ENCODE measurements at regions not wholly inside any gene's neighbourhood (a gene's known extent, or its start where the extent isn't known, plus 50 kb on each side); places are given as distances from the start of the nearest gene placed in this dataset.

- TF ChIP-seq ZNF513 (tag by site-specific recombination; IDR thresholded peaks at IDR 0.05) = no peak
- no peak for TF ChIP-seq ZNF626 (tag by site-specific recombination; IDR thresholded peaks at IDR 0.05)
- no peak for TF ChIP-seq SP2 (tag by site-specific recombination; IDR thresholded peaks at IDR 0.05)
- TF ChIP-seq ZNF24 (tag by site-specific recombination; IDR thresholded peaks at IDR 0.05) = no peak
- TF ChIP-seq ZNF416 (tag by site-specific recombination; IDR thresholded peaks at IDR 0.05) = no peak
- no peak for TF ChIP-seq HIC1 (tag by site-specific recombination; IDR thresholded peaks at IDR 0.05)
- no peak for TF ChIP-seq GLI2 (tag by site-specific recombination; IDR thresholded peaks at IDR 0.05; ENCODE audit: borderline replicate concordance, low read depth)
- no peak for TF ChIP-seq ZNF19 (tag by site-specific recombination; IDR thresholded peaks at IDR 0.05; ENCODE audit: low read depth)
- no peak for TF ChIP-seq ZSCAN30 (tag by site-specific recombination; IDR thresholded peaks at IDR 0.05)
- no peak for TF ChIP-seq KLF9 (tag by site-specific recombination; IDR thresholded peaks at IDR 0.05; ENCODE audit: low read depth)
- 0 out of 2 replicates have a peak, but pooled peaks have one; percentile 18 for TF ChIP-seq ZNF239 (tag by site-specific recombination; IDR thresholded peaks at IDR 0.05)
- TF ChIP-seq ZNF174 (tag by site-specific recombination; IDR thresholded peaks at IDR 0.05) = no peak
- TF ChIP-seq ZNF140 (tag by site-specific recombination; IDR thresholded peaks at IDR 0.05) = no peak
- no peak for TF ChIP-seq KLF1 (tag by site-specific recombination; IDR thresholded peaks at IDR 0.05)
- TF ChIP-seq ZNF473 (tag by site-specific recombination; IDR thresholded peaks at IDR 0.05) = no peak
- no peak for TF ChIP-seq ZNF621 (tag by site-specific recombination; IDR thresholded peaks at IDR 0.05)
- TF ChIP-seq RBAK (tag by site-specific recombination; IDR thresholded peaks at IDR 0.05) = no peak
- peak; percentile 60 for TF ChIP-seq ZNF654 (tag by site-specific recombination; IDR thresholded peaks at IDR 0.05; ENCODE audit: low read depth)
- TF ChIP-seq GFI1B (tag by site-specific recombination; IDR thresholded peaks at IDR 0.05) = no peak
- TF ChIP-seq ZSCAN18 (tag by site-specific recombination; IDR thresholded peaks at IDR 0.05) = no peak
- TF ChIP-seq ZNF596 (tag by site-specific recombination; IDR thresholded peaks at IDR 0.05) = peak; percentile 41; the same call in 1 of the 2 replicates
- no peak for TF ChIP-seq WT1 (tag by site-specific recombination; IDR thresholded peaks at IDR 0.05)
- peak; percentile 67 for TF ChIP-seq CTCF (tag by site-specific recombination; IDR thresholded peaks at IDR 0.05)
- no peak for TF ChIP-seq ZNF302 (tag by site-specific recombination; IDR thresholded peaks at IDR 0.05; ENCODE audit: low read depth)
- TF ChIP-seq TSHZ1 (tag by site-specific recombination; IDR thresholded peaks at IDR 0.05; ENCODE audit: borderline replicate concordance) = no peak
- TF ChIP-seq ZFP3 (tag by site-specific recombination; IDR thresholded peaks at IDR 0.05; ENCODE audit: low read depth) = no peak
- TF ChIP-seq ZFP37 (tag by site-specific recombination; IDR thresholded peaks at IDR 0.05) = no peak
- TF ChIP-seq ZNF398 (tag by site-specific recombination; IDR thresholded peaks at IDR 0.05) = 0 out of 2 replicates have a peak, but pooled peaks have one; percentile 22
- no peak; the same call in 1 of the 2 replicates for TF ChIP-seq YY2 (tag by site-specific recombination; IDR thresholded peaks at IDR 0.05)
These were observed 137.1 kb upstream of the CCDC68 start (continued) for GRCh38 chr18:55096263-55096951.

Measured in HEK293 (cell line).